ENCODE measurements at regions not wholly inside any gene's neighbourhood (a gene's known extent, or its start where the extent isn't known, plus 50 kb on each side); places are given as distances from the start of the nearest gene placed in this dataset.
"Not testable (repeated sequence)": the region's sequence is repeated elsewhere in the genome, so short reads cannot be mapped to it uniquely, and the experiment has no call there.

- no peaks in the 10 kb centered on the region for H3K36me3 ChIP-seq (ENCODE audit: control insufficient read depth, insufficient read depth, low read length)
- no peak overlapping the region for H3K4me3 ChIP-seq (ENCODE audit: low read length)
- H3K9me3 ChIP-seq (ENCODE audit: control insufficient read depth, insufficient read depth, low read length), result no peaks in the 10 kb centered on the region
- no peak for DNase-seq (ENCODE audit: low read depth, low spot score)
- no peaks in the 10 kb centered on the region for H3K27me3 ChIP-seq (ENCODE audit: control insufficient read depth, insufficient read depth, low read length)
- WGBS (ENCODE audit: insufficient coverage, insufficient read length), result no CpG with 5 or more reads among the region's 7 CpGs
- H3K4me1 ChIP-seq (ENCODE audit: control insufficient read depth, insufficient read depth, low read length), result no peaks in the 10 kb centered on the region
- H3K27ac ChIP-seq (ENCODE audit: low read length), result no peak overlapping the region
Measured at GRCh38 chr6:14513496-14514393, 396.2 kb downstream of the CD83 start.

GRCh38 chr6:14516956-14517355 lies 399.4 kb downstream of the CD83 start:
- no peaks in the 10 kb centered on the region for H3K9me3 ChIP-seq (ENCODE audit: control insufficient read depth, insufficient read depth, low read length)
- no CpG with 5 or more reads among the region's 11 CpGs for WGBS (ENCODE audit: insufficient coverage, insufficient read length)
- H3K27ac ChIP-seq (ENCODE audit: low read length), result no peak overlapping the region
- no peak for DNase-seq (ENCODE audit: low read depth, low spot score)
- H3K27me3 ChIP-seq (ENCODE audit: control insufficient read depth, insufficient read depth, low read length), result no peaks in the 10 kb centered on the region
- H3K4me1 ChIP-seq (ENCODE audit: control insufficient read depth, insufficient read depth, low read length), result no peaks in the 10 kb centered on the region
- H3K36me3 ChIP-seq (ENCODE audit: control insufficient read depth, insufficient read depth, low read length), result no peaks in the 10 kb centered on the region
- H3K4me3 ChIP-seq (ENCODE audit: low read length), result no peak overlapping the region

- WGBS (ENCODE audit: insufficient coverage, insufficient read length), result no CpG with 5 or more reads among the region's 7 CpGs
- Histone ChIP-seq H3K4me1 (ENCODE audit: control insufficient read depth, insufficient read depth, low read length) (no peaks in the 10 kb centered on the region), H3K27me3 (ENCODE audit: control insufficient read depth, insufficient read depth, low read length) (no peaks in the 10 kb centered on the region), H3K36me3 (ENCODE audit: control insufficient read depth, insufficient read depth, low read length) (no peaks in the 10 kb centered on the region), H3K4me3 (ENCODE audit: low read length) (no peak overlapping the region), H3K27ac (ENCODE audit: low read length) (no peak overlapping the region), H3K9me3 (ENCODE audit: control insufficient read depth, insufficient read depth, low read length) (no peaks in the 10 kb centered on the region)
- no peak for DNase-seq (ENCODE audit: low read depth, low spot score)
Measured at GRCh38 chr6:14517516-14518105, 400.0 kb downstream of the CD83 start.

- WGBS (ENCODE audit: insufficient coverage, insufficient read length), result no CpG with 5 or more reads among the region's 14 CpGs
- H3K4me3 ChIP-seq (ENCODE audit: low read length), result no peak overlapping the region
- no peaks in the 10 kb centered on the region for H3K9me3 ChIP-seq (ENCODE audit: control insufficient read depth, insufficient read depth, low read length)
- H3K4me1 ChIP-seq (ENCODE audit: control insufficient read depth, insufficient read depth, low read length), result no peaks in the 10 kb centered on the region
- DNase-seq (ENCODE audit: low read depth, low spot score), result no peak
- no peaks in the 10 kb centered on the region for H3K36me3 ChIP-seq (ENCODE audit: control insufficient read depth, insufficient read depth, low read length)
- no peak overlapping the region for H3K27ac ChIP-seq (ENCODE audit: low read length)
- no peaks in the 10 kb centered on the region for H3K27me3 ChIP-seq (ENCODE audit: control insufficient read depth, insufficient read depth, low read length)
Measured at GRCh38 chr6:14518515-14519217, 401.1 kb downstream of the CD83 start.

GRCh38 chr6:14520029-14520428 lies 402.5 kb downstream of the CD83 start:
- WGBS (ENCODE audit: insufficient coverage, insufficient read length), result no CpG with 5 or more reads among the region's 2 CpGs
- H3K4me3 ChIP-seq (ENCODE audit: low read length), result no peak overlapping the region
- no peaks in the 10 kb centered on the region for H3K36me3 ChIP-seq (ENCODE audit: control insufficient read depth, insufficient read depth, low read length)
- no peaks in the 10 kb centered on the region for H3K4me1 ChIP-seq (ENCODE audit: control insufficient read depth, insufficient read depth, low read length)
- no peaks in the 10 kb centered on the region for H3K9me3 ChIP-seq (ENCODE audit: control insufficient read depth, insufficient read depth, low read length)
- no peaks in the 10 kb centered on the region for H3K27me3 ChIP-seq (ENCODE audit: control insufficient read depth, insufficient read depth, low read length)
- no peak overlapping the region for H3K27ac ChIP-seq (ENCODE audit: low read length)
- DNase-seq (ENCODE audit: low read depth, low spot score), result no peak

DNA sequence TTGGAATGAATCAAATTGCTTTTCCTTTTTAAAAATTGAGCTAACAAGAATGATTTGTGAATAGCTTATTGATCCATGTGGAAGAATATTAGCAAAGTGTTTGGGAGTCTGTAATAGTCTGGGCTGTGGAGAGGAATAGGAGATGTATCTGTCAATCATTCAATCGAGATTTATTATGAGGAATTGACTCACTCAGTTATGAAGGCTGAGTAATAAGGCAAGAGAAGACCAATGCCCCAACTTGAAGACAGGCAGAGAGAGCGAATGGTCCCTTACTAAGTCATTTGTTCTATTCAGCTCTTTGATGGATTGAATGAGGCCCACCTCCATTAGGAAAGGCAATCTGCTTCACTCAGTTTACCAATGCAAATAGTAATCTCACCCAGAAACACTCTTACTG lies 403.0 kb downstream of the CD83 start:
- Histone ChIP-seq H3K9me3 (ENCODE audit: control insufficient read depth, insufficient read depth, low read length) (no peaks in the 10 kb centered on the region), H3K4me3 (ENCODE audit: low read length) (no peak overlapping the region), H3K4me1 (ENCODE audit: control insufficient read depth, insufficient read depth, low read length) (no peaks in the 10 kb centered on the region), H3K27me3 (ENCODE audit: control insufficient read depth, insufficient read depth, low read length) (no peaks in the 10 kb centered on the region), H3K27ac (ENCODE audit: low read length) (no peak overlapping the region), H3K36me3 (ENCODE audit: control insufficient read depth, insufficient read depth, low read length) (no peaks in the 10 kb centered on the region)
- DNase-seq (ENCODE audit: low read depth, low spot score), result no peak
- no CpG with 5 or more reads among the region's 2 CpGs for WGBS (ENCODE audit: insufficient coverage, insufficient read length)

- WGBS (ENCODE audit: insufficient coverage, insufficient read length), result no CpG with 5 or more reads among the region's 5 CpGs
- H3K27ac ChIP-seq (ENCODE audit: low read length), result no peak overlapping the region
Measured at GRCh38 chr6:14521141-14521540, 403.6 kb downstream of the CD83 start.

DNA sequence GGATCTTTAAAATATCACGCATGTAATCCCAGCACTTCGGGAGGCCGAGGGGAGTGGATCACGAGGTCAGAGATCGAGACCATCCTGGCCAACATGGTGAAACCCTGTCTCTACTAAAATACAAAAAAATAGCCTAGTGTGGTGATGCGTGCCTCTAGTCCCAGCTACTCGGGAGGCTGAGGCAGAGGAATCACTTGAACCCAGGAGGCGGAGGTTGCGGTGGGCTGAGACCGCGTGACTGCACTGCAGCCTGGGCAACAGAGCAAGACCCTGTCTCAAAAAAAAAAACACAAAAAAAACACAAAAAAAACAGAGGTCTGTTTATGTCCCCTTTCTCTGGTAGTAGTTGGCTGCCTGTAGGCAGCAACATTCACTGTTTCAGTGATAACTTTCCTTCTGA lies 404.3 kb downstream of the CD83 start:
- not testable (repeated sequence) for H3K4me3 ChIP-seq (ENCODE audit: low read length); H3K36me3 ChIP-seq (ENCODE audit: control insufficient read depth, insufficient read depth, low read length); H3K4me1 ChIP-seq (ENCODE audit: control insufficient read depth, insufficient read depth, low read length); H3K27me3 ChIP-seq (ENCODE audit: control insufficient read depth, insufficient read depth, low read length); DNase-seq (ENCODE audit: low read depth, low spot score); H3K27ac ChIP-seq (ENCODE audit: low read length); H3K9me3 ChIP-seq (ENCODE audit: control insufficient read depth, insufficient read depth, low read length)
- no CpG with 5 or more reads among the region's 11 CpGs for WGBS (ENCODE audit: insufficient coverage, insufficient read length)

More at GRCh38 chr6:14521141-14521540, 403.6 kb downstream of the CD83 start:
- H3K36me3 ChIP-seq (ENCODE audit: control insufficient read depth, insufficient read depth, low read length), result no peaks in the 10 kb centered on the region
- H3K4me1 ChIP-seq (ENCODE audit: control insufficient read depth, insufficient read depth, low read length), result no peaks in the 10 kb centered on the region
- H3K27me3 ChIP-seq (ENCODE audit: control insufficient read depth, insufficient read depth, low read length), result no peaks in the 10 kb centered on the region
- H3K9me3 ChIP-seq (ENCODE audit: control insufficient read depth, insufficient read depth, low read length), result no peaks in the 10 kb centered on the region
- DNase-seq (ENCODE audit: low read depth, low spot score), result no peak
- H3K4me3 ChIP-seq (ENCODE audit: low read length), result no peak overlapping the region

GRCh38 chr6:14524319-14524718 lies 406.7 kb downstream of the CD83 start:
- Histone ChIP-seq H3K27ac (ENCODE audit: low read length) (no peak overlapping the region), H3K4me3 (ENCODE audit: low read length) (no peak overlapping the region), H3K9me3 (ENCODE audit: control insufficient read depth, insufficient read depth, low read length) (no peaks in the 10 kb centered on the region), H3K36me3 (ENCODE audit: control insufficient read depth, insufficient read depth, low read length) (no peaks in the 10 kb centered on the region), H3K4me1 (ENCODE audit: control insufficient read depth, insufficient read depth, low read length) (no peaks in the 10 kb centered on the region), H3K27me3 (ENCODE audit: control insufficient read depth, insufficient read depth, low read length) (no peaks in the 10 kb centered on the region)
- DNase-seq (ENCODE audit: low read depth, low spot score), result no peak
- WGBS (ENCODE audit: insufficient coverage, insufficient read length), result no CpG with 5 or more reads among the region's 3 CpGs

DNA sequence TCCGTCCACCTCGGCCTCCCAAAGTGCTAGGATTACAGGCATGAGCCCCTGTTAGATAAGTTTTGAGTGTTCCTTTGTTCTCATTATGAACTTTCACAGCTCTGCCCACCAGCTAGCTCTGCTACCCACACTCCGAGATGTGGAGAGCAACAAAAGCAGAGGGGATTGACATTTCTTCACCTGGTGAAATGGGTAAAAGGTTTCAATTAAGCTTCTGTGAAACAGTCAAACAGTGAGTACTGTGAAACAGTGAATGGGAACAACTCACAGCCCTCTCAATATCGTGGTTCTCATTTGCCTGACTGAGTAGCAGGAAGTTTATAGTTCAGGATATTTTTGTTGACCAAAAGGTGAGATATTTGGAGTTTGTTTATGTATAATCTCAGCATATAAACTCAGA lies 412.8 kb downstream of the CD83 start:
- Histone ChIP-seq H3K9me3 (ENCODE audit: control insufficient read depth, insufficient read depth, low read length) (no peaks in the 10 kb centered on the region), H3K36me3 (ENCODE audit: control insufficient read depth, insufficient read depth, low read length) (no peaks in the 10 kb centered on the region), H3K4me1 (ENCODE audit: control insufficient read depth, insufficient read depth, low read length) (no peaks in the 10 kb centered on the region), H3K27me3 (ENCODE audit: control insufficient read depth, insufficient read depth, low read length) (no peaks in the 10 kb centered on the region), H3K4me3 (ENCODE audit: low read length) (no peak overlapping the region), H3K27ac (ENCODE audit: low read length) (no peak overlapping the region)
- DNase-seq (ENCODE audit: low read depth, low spot score), result no peak
- WGBS (ENCODE audit: insufficient coverage, insufficient read length), result no CpG with 5 or more reads among the region's 4 CpGs
